ENCODE measurements at regions not wholly inside any gene's neighbourhood (a gene's known extent, or its start where the extent isn't known, plus 50 kb on each side); places are given as distances from the start of the nearest gene placed in this dataset.

GRCh38 chr2:89818873-89819272 lies 1127.4 kb downstream of the RPIA start:
- TF ChIP-seq POLR2AphosphoS5 (IDR thresholded peaks at IDR 0.05; ENCODE audit: borderline replicate concordance, low read depth, low read length), result no peak
- TF ChIP-seq EZH2 (IDR thresholded peaks at IDR 0.05), result no peak

Measured in SK-N-MC (cell line).